ENCODE measurements at regions not wholly inside any gene's neighbourhood (a gene's known extent, or its start where the extent isn't known, plus 50 kb on each side); places are given as distances from the start of the nearest gene placed in this dataset.

DNA sequence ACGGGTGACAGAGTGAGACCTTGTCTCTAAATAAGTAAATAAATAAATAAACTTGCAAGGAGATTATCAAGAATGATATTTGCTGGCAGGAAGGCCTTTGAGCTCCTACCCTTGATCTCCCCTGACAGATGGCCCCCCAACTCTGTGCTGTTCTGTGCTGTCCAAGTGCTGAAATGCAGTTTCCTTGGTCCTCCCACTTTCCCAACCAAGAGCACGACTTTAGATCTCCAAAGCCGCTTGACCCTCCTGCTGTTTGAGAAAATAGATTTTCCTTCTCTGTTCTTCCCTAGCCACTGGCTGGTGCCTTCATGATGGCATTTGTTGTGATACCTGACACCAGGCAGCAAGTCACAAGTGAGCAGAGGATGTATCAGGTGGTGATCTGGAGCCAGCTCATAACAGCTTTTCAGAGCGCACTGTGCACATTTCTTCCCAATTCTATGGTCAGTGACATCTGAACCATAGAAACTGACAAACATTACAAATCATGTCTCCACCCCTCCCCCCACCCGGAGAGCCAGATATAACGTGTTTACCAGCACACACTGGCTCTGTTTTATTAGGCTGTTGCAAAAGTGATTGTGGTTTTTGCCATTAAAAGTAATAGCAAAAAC, 80.0 kb upstream of the PUM3 start:
- ChIA-PET CTCF (no interaction called here), POLR2A (no interaction called here)
- Histone ChIP-seq H3K27me3 (ENCODE audit: insufficient read depth) (no peaks in the 10 kb centered on the region), H3K4me3 (ENCODE audit: low read depth in 2 of 2, low read length in 1 of 2) (no peak overlapping the region), H3K9ac (no peak overlapping the region), H2AFZ (ENCODE audit: low read depth) (no peak overlapping the region), H3K4me1 (ENCODE audit: control insufficient read depth in 1 of 2, insufficient read depth in 2 of 2, low read depth in 1 of 2, low read length in 1 of 2) (no peaks in the 10 kb centered on the region), H3F3A (replicated peaks; ENCODE audit: insufficient read depth) (no peaks in the 10 kb centered on the region), H4K20me1 (ENCODE audit: insufficient read depth) (no peaks in the 10 kb centered on the region), H3K4me2 (no peak overlapping the region), H3K36me3 (replicated peaks in 1 of 2; ENCODE audit: control insufficient read depth in 1 of 2, insufficient read depth in 2 of 2, low read length in 1 of 2) (no peaks in the 10 kb centered on the region), H3K9me2 (no peaks in the 10 kb centered on the region), H3K9me3 (no peaks in the 10 kb centered on the region), H3K79me2 (ENCODE audit: insufficient read depth) (no peaks in the 10 kb centered on the region), H3K27ac (ENCODE audit: low read depth in 2 of 2, low read length in 1 of 2) (no peak overlapping the region)
- no peak for DNase-seq
- TF ChIP-seq EP300 (IDR thresholded peaks at IDR 0.05; ENCODE audit: borderline replicate concordance in 1 of 2, low read depth in 1 of 2, low read length in 1 of 2) (no peak), REST (IDR thresholded peaks at IDR 0.05; ENCODE audit: low read depth, low read length) (peak; percentile 80)
- WGBS (ENCODE audit: low lambda C conversion rate): 39% methylated on average over 6 of the region's 6 CpGs

DNA sequence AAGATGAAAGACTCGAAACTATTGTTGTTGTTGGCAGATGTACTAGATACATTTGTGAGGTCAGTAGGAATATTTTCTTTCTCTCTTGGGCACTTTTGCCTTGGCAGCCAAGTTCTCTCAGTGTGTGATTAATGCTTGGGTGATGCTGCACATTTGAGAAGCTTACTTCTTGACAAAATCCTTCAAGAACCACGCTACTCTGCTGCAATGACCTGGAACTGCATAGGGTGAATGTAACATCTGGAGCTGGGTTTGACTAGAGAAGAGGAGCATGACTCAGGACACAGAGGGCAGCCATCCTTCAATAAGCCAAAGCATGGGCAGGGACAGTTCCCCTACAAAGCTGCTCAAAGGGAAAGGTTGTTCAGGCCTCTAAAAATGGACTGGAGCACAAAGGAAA, 75.5 kb upstream of the PUM3 start:
- no peak for DNase-seq
- Histone ChIP-seq H3K4me3 (ENCODE audit: low read depth in 2 of 2, low read length in 1 of 2) (no peak overlapping the region), H3F3A (replicated peaks; ENCODE audit: insufficient read depth) (no peaks in the 10 kb centered on the region), H3K79me2 (ENCODE audit: insufficient read depth) (no peaks in the 10 kb centered on the region), H3K27ac (ENCODE audit: low read depth in 2 of 2, low read length in 1 of 2) (no peak overlapping the region), H4K20me1 (ENCODE audit: insufficient read depth) (no peaks in the 10 kb centered on the region), H3K9ac (no peak overlapping the region), H3K27me3 (ENCODE audit: insufficient read depth) (no peaks in the 10 kb centered on the region), H3K4me2 (no peak overlapping the region), H3K36me3 (replicated peaks in 1 of 2; ENCODE audit: control insufficient read depth in 1 of 2, insufficient read depth in 2 of 2, low read length in 1 of 2) (no peaks in the 10 kb centered on the region), H2AFZ (ENCODE audit: low read depth) (no peak overlapping the region), H3K4me1 (ENCODE audit: control insufficient read depth in 1 of 2, insufficient read depth in 2 of 2, low read depth in 1 of 2, low read length in 1 of 2) (no peaks in the 10 kb centered on the region), H3K9me3 (no peaks in the 10 kb centered on the region), H3K9me2 (no peaks in the 10 kb centered on the region)
- TF ChIP-seq PBX3 (IDR thresholded peaks at IDR 0.05) (no peak), ELF1 (IDR thresholded peaks at IDR 0.05) (no peak), MEF2A (IDR thresholded peaks at IDR 0.05; ENCODE audit: borderline replicate concordance, low read depth) (no peak), EP300 (IDR thresholded peaks at IDR 0.05; ENCODE audit: borderline replicate concordance in 1 of 2, low read depth in 1 of 2, low read length in 1 of 2) (no peak), MXI1 (IDR thresholded peaks at IDR 0.05; ENCODE audit: low read depth, low read length) (no peak), RFX5 (IDR thresholded peaks at IDR 0.05; ENCODE audit: low read length) (no peak)
- CTCF ChIA-PET: no interaction called here
- WGBS (ENCODE audit: low lambda C conversion rate): 11% methylated on average over 2 of the region's 2 CpGs
- POLR2A ChIA-PET: no interaction called here

All from SK-N-SH (cell line).